HCT116 (cell line): ENCODE measurements at regions not wholly inside any gene's neighbourhood (a gene's known extent, or its start where the extent isn't known, plus 50 kb on each side); places are given as distances from the start of the nearest gene placed in this dataset.

Experiments
- EGR1 ChIP-seq: IDR thresholded peaks from 2 replicates; pipeline ENCODE4 v1.6.1; 2012; ENCODE audit warnings: low read depth
- ELF1 ChIP-seq: IDR thresholded peaks from 2 replicates; pipeline ENCODE4 v1.6.1; 2012; ENCODE audit warnings: low read depth, borderline replicate concordance
- EZH2 ChIP-seq: fragments of 200-600 bp; sonication (generic); IDR thresholded peaks from 2 replicates; pipeline ENCODE4 v1.6.1; 2017; ENCODE audit warnings: antibody characterized with exemption, mixed run types
- EZH2phosphoT487 ChIP-seq: fragments of 200-600 bp; IDR thresholded peaks from 2 replicates; pipeline ENCODE4 v1.6.1; 2018; ENCODE audit warnings: antibody characterized with exemption, borderline replicate concordance
- JUND ChIP-seq: IDR thresholded peaks from 2 replicates; pipeline ENCODE4 v1.6.1; 2012
- POLR2A ChIP-seq: IDR thresholded peaks from 2 replicates; pipeline ENCODE4 v1.7.0; 2011; ENCODE audit warnings: borderline replicate concordance; ENCODE audit not compliant: insufficient read depth, insufficient read length; ENCODE audit errors: extremely low read depth
- POLR2AphosphoS5 ChIP-seq: IDR thresholded peaks from 2 replicates; pipeline ENCODE4 v1.6.1; 2011; ENCODE audit warnings: mild to moderate bottlenecking, low read depth, low read length, moderate library complexity
- YY1 ChIP-seq: IDR thresholded peaks from 2 replicates; pipeline ENCODE4 v1.6.1; 2011; ENCODE audit warnings: low read length, low read depth, moderate library complexity, mild to moderate bottlenecking; ENCODE audit not compliant: insufficient replicate concordance; ENCODE audit errors: extremely low read depth
- ZFX ChIP-seq: fragments of 450-650 bp; IDR thresholded peaks from 2 replicates; pipeline ENCODE4 v1.6.1; 2017
- TF ChIP-seq, protein P1 (sequence below), 3 experiments: fragments of 200-600 bp in 1 of 3; sonication (generic) in 1 of 3; IDR thresholded peaks in 2 of 3; conservative IDR thresholded peaks in 1 of 3; 2 replicates each; pipeline ENCODE4 v1.5.1; 2012 to 2017; ENCODE audit warnings: low read depth in 2 of 3, low read length in 2 of 3, antibody characterized with exemption in 1 of 3, borderline replicate concordance in 1 of 3, control low read depth in 1 of 3, mild to moderate bottlenecking in 1 of 3, mixed read lengths in 1 of 3, mixed run types in 1 of 3, moderate library complexity in 1 of 3; ENCODE audit not compliant: insufficient read depth in 1 of 3
- TF ChIP-seq, protein P2 (sequence below): IDR thresholded peaks from 2 replicates; pipeline ENCODE4 v1.6.1; 2012; ENCODE audit warnings: low read depth

- no peak for TF ChIP-seq POLR2A
- TF ChIP-seq EZH2, result no peak
- no peak for TF ChIP-seq YY1
- no peak for TF ChIP-seq ZFX
- no peak for TF ChIP-seq ELF1
- no peak for TF ChIP-seq EZH2phosphoT487
- TF ChIP-seq, protein P1, sequence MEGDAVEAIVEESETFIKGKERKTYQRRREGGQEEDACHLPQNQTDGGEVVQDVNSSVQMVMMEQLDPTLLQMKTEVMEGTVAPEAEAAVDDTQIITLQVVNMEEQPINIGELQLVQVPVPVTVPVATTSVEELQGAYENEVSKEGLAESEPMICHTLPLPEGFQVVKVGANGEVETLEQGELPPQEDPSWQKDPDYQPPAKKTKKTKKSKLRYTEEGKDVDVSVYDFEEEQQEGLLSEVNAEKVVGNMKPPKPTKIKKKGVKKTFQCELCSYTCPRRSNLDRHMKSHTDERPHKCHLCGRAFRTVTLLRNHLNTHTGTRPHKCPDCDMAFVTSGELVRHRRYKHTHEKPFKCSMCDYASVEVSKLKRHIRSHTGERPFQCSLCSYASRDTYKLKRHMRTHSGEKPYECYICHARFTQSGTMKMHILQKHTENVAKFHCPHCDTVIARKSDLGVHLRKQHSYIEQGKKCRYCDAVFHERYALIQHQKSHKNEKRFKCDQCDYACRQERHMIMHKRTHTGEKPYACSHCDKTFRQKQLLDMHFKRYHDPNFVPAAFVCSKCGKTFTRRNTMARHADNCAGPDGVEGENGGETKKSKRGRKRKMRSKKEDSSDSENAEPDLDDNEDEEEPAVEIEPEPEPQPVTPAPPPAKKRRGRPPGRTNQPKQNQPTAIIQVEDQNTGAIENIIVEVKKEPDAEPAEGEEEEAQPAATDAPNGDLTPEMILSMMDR (IDR thresholded peaks at IDR 0.05 in 2 of 3, conservative IDR thresholded peaks at IDR 0.05 in 1 of 3; ENCODE audit: borderline replicate concordance in 1 of 3, insufficient read depth in 1 of 3, low read depth in 2 of 3, low read length in 2 of 3), result no peak
- no peak for TF ChIP-seq JUND
- TF ChIP-seq, protein P2, sequence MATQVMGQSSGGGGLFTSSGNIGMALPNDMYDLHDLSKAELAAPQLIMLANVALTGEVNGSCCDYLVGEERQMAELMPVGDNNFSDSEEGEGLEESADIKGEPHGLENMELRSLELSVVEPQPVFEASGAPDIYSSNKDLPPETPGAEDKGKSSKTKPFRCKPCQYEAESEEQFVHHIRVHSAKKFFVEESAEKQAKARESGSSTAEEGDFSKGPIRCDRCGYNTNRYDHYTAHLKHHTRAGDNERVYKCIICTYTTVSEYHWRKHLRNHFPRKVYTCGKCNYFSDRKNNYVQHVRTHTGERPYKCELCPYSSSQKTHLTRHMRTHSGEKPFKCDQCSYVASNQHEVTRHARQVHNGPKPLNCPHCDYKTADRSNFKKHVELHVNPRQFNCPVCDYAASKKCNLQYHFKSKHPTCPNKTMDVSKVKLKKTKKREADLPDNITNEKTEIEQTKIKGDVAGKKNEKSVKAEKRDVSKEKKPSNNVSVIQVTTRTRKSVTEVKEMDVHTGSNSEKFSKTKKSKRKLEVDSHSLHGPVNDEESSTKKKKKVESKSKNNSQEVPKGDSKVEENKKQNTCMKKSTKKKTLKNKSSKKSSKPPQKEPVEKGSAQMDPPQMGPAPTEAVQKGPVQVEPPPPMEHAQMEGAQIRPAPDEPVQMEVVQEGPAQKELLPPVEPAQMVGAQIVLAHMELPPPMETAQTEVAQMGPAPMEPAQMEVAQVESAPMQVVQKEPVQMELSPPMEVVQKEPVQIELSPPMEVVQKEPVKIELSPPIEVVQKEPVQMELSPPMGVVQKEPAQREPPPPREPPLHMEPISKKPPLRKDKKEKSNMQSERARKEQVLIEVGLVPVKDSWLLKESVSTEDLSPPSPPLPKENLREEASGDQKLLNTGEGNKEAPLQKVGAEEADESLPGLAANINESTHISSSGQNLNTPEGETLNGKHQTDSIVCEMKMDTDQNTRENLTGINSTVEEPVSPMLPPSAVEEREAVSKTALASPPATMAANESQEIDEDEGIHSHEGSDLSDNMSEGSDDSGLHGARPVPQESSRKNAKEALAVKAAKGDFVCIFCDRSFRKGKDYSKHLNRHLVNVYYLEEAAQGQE, result 0 out of 2 replicates have a peak, but pooled peaks have one; percentile 11
- no peak for TF ChIP-seq POLR2AphosphoS5
- TF ChIP-seq EGR1, result no peak
These were observed 444.3 kb downstream of the GPAM start for GRCh38 chr10:111739125-111739873.
